Testis (tissue), 2 donors: ENCODE measurements at regions not wholly inside any gene's neighbourhood (a gene's known extent, or its start where the extent isn't known, plus 50 kb on each side); places are given as distances from the start of the nearest gene placed in this dataset.

Experiments
- POLR2A ChIP-seq: fragments of 450-650 bp; IDR thresholded peaks from one replicate; pipeline ENCODE4 v1.6.1; 2017; ENCODE audit warnings: antibody characterized with exemption, mild to moderate bottlenecking, moderate library complexity
- TF ChIP-seq, protein P1 (sequence below), 3 experiments: fragments of 450-650 bp in 2 of 3; fragments of 200-600 bp in 1 of 3; sonication (generic) in 1 of 3; IDR thresholded peaks; one replicate each; pipeline ENCODE4 v1.5.1; 2016 to 2019; ENCODE audit warnings: antibody characterized with exemption in 3 of 3, mild to moderate bottlenecking in 2 of 3, moderate library complexity in 1 of 3

DNA sequence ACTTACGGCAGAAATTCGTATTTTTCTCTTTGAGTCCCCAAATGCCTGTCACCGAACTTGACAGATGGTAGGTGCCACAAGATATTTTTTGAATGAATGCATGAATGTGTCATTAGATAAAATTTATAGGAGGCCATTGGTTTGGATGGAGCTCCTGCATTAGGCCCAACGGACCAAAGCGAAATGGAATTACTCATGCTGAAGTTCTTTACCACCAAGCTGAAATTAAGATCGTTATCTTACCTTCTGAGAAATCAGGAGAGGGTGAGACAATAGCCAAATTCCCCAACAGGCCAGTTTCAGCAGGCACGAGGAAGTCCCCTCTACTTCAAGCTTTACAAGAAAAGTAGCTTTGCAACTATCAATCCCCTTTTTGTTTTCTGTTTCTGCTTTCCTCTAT lies 452.5 kb upstream of the ARGLU1 start:
- TF ChIP-seq, protein P1, sequence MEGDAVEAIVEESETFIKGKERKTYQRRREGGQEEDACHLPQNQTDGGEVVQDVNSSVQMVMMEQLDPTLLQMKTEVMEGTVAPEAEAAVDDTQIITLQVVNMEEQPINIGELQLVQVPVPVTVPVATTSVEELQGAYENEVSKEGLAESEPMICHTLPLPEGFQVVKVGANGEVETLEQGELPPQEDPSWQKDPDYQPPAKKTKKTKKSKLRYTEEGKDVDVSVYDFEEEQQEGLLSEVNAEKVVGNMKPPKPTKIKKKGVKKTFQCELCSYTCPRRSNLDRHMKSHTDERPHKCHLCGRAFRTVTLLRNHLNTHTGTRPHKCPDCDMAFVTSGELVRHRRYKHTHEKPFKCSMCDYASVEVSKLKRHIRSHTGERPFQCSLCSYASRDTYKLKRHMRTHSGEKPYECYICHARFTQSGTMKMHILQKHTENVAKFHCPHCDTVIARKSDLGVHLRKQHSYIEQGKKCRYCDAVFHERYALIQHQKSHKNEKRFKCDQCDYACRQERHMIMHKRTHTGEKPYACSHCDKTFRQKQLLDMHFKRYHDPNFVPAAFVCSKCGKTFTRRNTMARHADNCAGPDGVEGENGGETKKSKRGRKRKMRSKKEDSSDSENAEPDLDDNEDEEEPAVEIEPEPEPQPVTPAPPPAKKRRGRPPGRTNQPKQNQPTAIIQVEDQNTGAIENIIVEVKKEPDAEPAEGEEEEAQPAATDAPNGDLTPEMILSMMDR (IDR thresholded peaks at IDR 0.05) = no peak
- no peak for TF ChIP-seq POLR2A
